A549 (cell line): ENCODE measurements at regions not wholly inside any gene's neighbourhood (a gene's known extent, or its start where the extent isn't known, plus 50 kb on each side); places are given as distances from the start of the nearest gene placed in this dataset.

Source experiments
- CEBPB ChIP-seq, 2 experiments: fragments of >200 bp in 1 of 2; sonication (Bioruptor Twin) in 1 of 2; formaldehyde crosslinking in 1 of 2; IDR thresholded peaks; 2 replicates each; pipeline ENCODE4 v1.6.1; 2012 to 2016
- EHMT2 ChIP-seq: fragments of 200-600 bp; sonication (generic); IDR thresholded peaks from 2 replicates; pipeline ENCODE4 v1.6.1; 2016; ENCODE audit warnings: antibody characterized with exemption, low read depth, mild to moderate bottlenecking, moderate library complexity
- ELK1 ChIP-seq: fragments of 150-350 bp; IDR thresholded peaks from 2 replicates; pipeline ENCODE4 v1.6.1; 2014; ENCODE audit warnings: low read depth, mild to moderate bottlenecking, low read length
- EP300 ChIP-seq, 2 experiments: fragments of >200 bp; sonication (Bioruptor Twin); formaldehyde crosslinking; IDR thresholded peaks; 2 replicates in 1 of 2; 3 replicates in 1 of 2; pipeline ENCODE4 v1.6.1; 2016 to 2017
- HOXA7 ChIP-seq: fragments of 250-450 bp; sonication (Bioruptor Pico); IDR thresholded peaks from 2 replicates; pipeline ENCODE4 v1.5.0; 2020; ENCODE audit warnings: mild to moderate bottlenecking, moderate library complexity
- MAX ChIP-seq: IDR thresholded peaks from 2 replicates; pipeline ENCODE4 v1.6.1; 2012
- PHF8 ChIP-seq: fragments of 200-600 bp; sonication (generic); IDR thresholded peaks from 2 replicates; pipeline ENCODE4 v1.6.1; 2016; ENCODE audit warnings: low read depth, mild to moderate bottlenecking, antibody characterized with exemption, moderate library complexity, borderline replicate concordance
- POLR2A ChIP-seq: IDR thresholded peaks from 2 replicates; pipeline ENCODE4 v1.6.1; 2012; ENCODE audit warnings: mild to moderate bottlenecking, low read length
- RCOR1 ChIP-seq: fragments of 150-350 bp; IDR thresholded peaks from 2 replicates; pipeline ENCODE4 v1.6.1; 2014; ENCODE audit warnings: antibody characterized with exemption, low read length, low read depth
- RFX5 ChIP-seq: fragments of 450-650 bp; IDR thresholded peaks from 2 replicates; pipeline ENCODE4 v1.7.1; 2014; ENCODE audit warnings: antibody characterized with exemption, mild to moderate bottlenecking, moderate library complexity
- TP53 ChIP-seq: fragments of 250-450 bp; sonication (Bioruptor Pico); IDR thresholded peaks from 2 replicates; pipeline ENCODE4 v1.5.0; 2021; ENCODE audit warnings: mild to moderate bottlenecking, moderate library complexity
- TF ChIP-seq, protein P1 (sequence below): fragments of 450-650 bp; IDR thresholded peaks from 2 replicates; pipeline ENCODE4 v1.6.1; 2014; ENCODE audit warnings: antibody characterized with exemption
- TF ChIP-seq, protein P2 (sequence below): fragments of >200 bp; sonication (Bioruptor Twin); formaldehyde crosslinking; IDR thresholded peaks from 3 replicates; pipeline ENCODE4 v1.5.1; 2016
- TF ChIP-seq, protein P3 (sequence below): fragments of 250-450 bp; sonication (Bioruptor Pico); IDR thresholded peaks from 2 replicates; pipeline ENCODE4 v1.5.0; 2021; ENCODE audit warnings: mild to moderate bottlenecking, moderate library complexity, borderline replicate concordance

DNA sequence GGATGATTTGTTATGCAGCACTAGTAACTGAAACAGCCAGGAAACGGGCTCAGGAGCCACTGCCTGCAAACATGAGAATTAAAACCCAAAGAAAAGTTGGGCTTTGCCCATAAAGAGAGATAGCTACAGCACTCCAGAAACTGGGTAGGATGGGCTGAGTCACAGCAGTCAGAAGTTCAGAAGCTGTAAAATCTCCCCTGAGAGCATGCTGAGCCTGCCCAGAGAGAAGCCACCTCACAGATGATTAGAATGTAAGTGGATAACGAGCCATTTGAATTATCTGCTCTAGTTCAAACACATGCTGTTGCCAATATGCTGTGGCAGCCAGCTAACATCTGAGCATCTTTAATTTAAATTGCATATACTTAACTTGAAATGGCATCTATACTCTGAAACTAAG lies 388.1 kb upstream of the ACVR2A start:
- TF ChIP-seq, protein P1, sequence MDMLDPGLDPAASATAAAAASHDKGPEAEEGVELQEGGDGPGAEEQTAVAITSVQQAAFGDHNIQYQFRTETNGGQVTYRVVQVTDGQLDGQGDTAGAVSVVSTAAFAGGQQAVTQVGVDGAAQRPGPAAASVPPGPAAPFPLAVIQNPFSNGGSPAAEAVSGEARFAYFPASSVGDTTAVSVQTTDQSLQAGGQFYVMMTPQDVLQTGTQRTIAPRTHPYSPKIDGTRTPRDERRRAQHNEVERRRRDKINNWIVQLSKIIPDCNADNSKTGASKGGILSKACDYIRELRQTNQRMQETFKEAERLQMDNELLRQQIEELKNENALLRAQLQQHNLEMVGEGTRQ: no peak
- TF ChIP-seq RFX5 (no peak), HOXA7 (no peak), POLR2A (no peak), EHMT2 (no peak), PHF8 (no peak), ELK1 (no peak), RCOR1 (no peak), EP300 (IDR thresholded peaks at IDR 0.05) (no peak), TP53 (CRISPR knock-in tag) (no peak), CEBPB (IDR thresholded peaks at IDR 0.05) (no peak), MAX (no peak)
- TF ChIP-seq, protein P2, sequence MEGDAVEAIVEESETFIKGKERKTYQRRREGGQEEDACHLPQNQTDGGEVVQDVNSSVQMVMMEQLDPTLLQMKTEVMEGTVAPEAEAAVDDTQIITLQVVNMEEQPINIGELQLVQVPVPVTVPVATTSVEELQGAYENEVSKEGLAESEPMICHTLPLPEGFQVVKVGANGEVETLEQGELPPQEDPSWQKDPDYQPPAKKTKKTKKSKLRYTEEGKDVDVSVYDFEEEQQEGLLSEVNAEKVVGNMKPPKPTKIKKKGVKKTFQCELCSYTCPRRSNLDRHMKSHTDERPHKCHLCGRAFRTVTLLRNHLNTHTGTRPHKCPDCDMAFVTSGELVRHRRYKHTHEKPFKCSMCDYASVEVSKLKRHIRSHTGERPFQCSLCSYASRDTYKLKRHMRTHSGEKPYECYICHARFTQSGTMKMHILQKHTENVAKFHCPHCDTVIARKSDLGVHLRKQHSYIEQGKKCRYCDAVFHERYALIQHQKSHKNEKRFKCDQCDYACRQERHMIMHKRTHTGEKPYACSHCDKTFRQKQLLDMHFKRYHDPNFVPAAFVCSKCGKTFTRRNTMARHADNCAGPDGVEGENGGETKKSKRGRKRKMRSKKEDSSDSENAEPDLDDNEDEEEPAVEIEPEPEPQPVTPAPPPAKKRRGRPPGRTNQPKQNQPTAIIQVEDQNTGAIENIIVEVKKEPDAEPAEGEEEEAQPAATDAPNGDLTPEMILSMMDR: no peak
- TF ChIP-seq, protein P3, sequence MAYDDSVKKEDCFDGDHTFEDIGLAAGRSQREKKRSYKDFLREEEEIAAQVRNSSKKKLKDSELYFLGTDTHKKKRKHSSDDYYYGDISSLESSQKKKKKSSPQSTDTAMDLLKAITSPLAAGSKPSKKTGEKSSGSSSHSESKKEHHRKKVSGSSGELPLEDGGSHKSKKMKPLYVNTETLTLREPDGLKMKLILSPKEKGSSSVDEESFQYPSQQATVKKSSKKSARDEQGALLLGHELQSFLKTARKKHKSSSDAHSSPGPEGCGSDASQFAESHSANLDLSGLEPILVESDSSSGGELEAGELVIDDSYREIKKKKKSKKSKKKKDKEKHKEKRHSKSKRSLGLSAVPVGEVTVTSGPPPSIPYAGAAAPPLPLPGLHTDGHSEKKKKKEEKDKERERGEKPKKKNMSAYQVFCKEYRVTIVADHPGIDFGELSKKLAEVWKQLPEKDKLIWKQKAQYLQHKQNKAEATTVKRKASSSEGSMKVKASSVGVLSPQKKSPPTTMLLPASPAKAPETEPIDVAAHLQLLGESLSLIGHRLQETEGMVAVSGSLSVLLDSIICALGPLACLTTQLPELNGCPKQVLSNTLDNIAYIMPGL: no peak
